SK-N-MC (cell line): ENCODE measurements at regions not wholly inside any gene's neighbourhood (a gene's known extent, or its start where the extent isn't known, plus 50 kb on each side); places are given as distances from the start of the nearest gene placed in this dataset.

Experiments used
- EZH2 ChIP-seq: fragments of 200-600 bp; sonication (generic); IDR thresholded peaks from one replicate; pipeline ENCODE4 v1.6.1; 2017; ENCODE audit warnings: antibody characterized with exemption
- POLR2AphosphoS5 ChIP-seq: IDR thresholded peaks from 2 replicates; pipeline ENCODE4 v1.6.1; 2012; ENCODE audit warnings: mild to moderate bottlenecking, low read depth, low read length, borderline replicate concordance

GRCh38 chr2:147588191-147588590 is 256.6 kb upstream of the ACVR2A start:
- no peak for TF ChIP-seq POLR2AphosphoS5
- TF ChIP-seq EZH2 = no peak
